Gastrocnemius medialis (tissue), 4 donors: ENCODE measurements at regions not wholly inside any gene's neighbourhood (a gene's known extent, or its start where the extent isn't known, plus 50 kb on each side); places are given as distances from the start of the nearest gene placed in this dataset.

Experiments
- ATAC-seq, 2 donors: fragments of 150-250 bp; one replicate each; pipeline ENCODE4 v1.9.1; 2016
- DNase-seq, 2 donors: peaks; one replicate each; pipeline ENCODE4 v3.0.0-alpha.2; 2019
- H3K27ac ChIP-seq, 4 donors: fragments of 200-600 bp; sonication (generic); 1 replicate in 1 of 4; 2 replicates in 3 of 4; pipeline ENCODE4 v1.5.1; 2016 to 2018; ENCODE audit warnings: mild to moderate bottlenecking in 2 of 4, moderate library complexity in 1 of 4
- H3K27me3 ChIP-seq, 3 donors: fragments of 200-600 bp; sonication (generic) in 2 of 3; 1 replicate in 1 of 3; 2 replicates in 2 of 3; pipeline versions ENCODE4 v1.5.1 to v1.6.0; 2016 to 2019; ENCODE audit warnings: mild to moderate bottlenecking in 1 of 3, moderate library complexity in 1 of 3
- H3K36me3 ChIP-seq, 2 donors: fragments of 200-600 bp; sonication (generic) in 1 of 2; one replicate each; pipeline ENCODE4 v1.5.1; 2017 to 2018
- H3K4me1 ChIP-seq, 2 donors: fragments of 200-600 bp; sonication (generic) in 1 of 2; one replicate each; pipeline ENCODE4 v1.5.1; 2016 to 2017; ENCODE audit warnings: mild to moderate bottlenecking in 2 of 2
- H3K4me3 ChIP-seq, 4 donors: fragments of 200-600 bp; sonication (generic) in 3 of 4; 1 replicate in 1 of 4; 2 replicates in 3 of 4; pipeline ENCODE4 v1.5.1; 2016 to 2019; ENCODE audit warnings: mild to moderate bottlenecking in 2 of 4
- H3K9me3 ChIP-seq, 3 donors: fragments of 200-600 bp; sonication (generic) in 2 of 3; 1 replicate in 1 of 3; 2 replicates in 2 of 3; pipeline ENCODE4 v1.5.1; 2016 to 2019
- POLR2A ChIP-seq, 2 donors: fragments of 450-650 bp; IDR thresholded peaks; one replicate each; pipeline ENCODE4 v1.6.1; 2017; ENCODE audit warnings: antibody characterized with exemption in 2 of 2, mild to moderate bottlenecking in 2 of 2, moderate library complexity in 2 of 2
- in situ Hi-C, 4 donors: fragments of 200-750 bp; cut with MboI; loops; one replicate each; pipeline versions ENCODE4 v1.15.0 to v1.8.0; 2017; ENCODE audit warnings: low sequenced_read_pairs in 4 of 4
- intact Hi-C: fragments of 100-400 bp; cut with DNase I; formaldehyde crosslinking; loops from one replicate; pipeline ENCODE4 v1.15.1; 2023; ENCODE audit warnings: low total_unique reads
- TF ChIP-seq, protein P1 (sequence below), 5 experiments: fragments of 450-650 bp in 3 of 5; fragments of 200-600 bp in 2 of 5; sonication (generic) in 2 of 5; IDR thresholded peaks in 4 of 5; conservative IDR thresholded peaks in 1 of 5; 1 replicate in 4 of 5; 2 replicates in 1 of 5; pipeline ENCODE4 v1.5.1; 2016 to 2019; ENCODE audit warnings: antibody characterized with exemption in 5 of 5, mild to moderate bottlenecking in 3 of 5, moderate library complexity in 3 of 5

DNA sequence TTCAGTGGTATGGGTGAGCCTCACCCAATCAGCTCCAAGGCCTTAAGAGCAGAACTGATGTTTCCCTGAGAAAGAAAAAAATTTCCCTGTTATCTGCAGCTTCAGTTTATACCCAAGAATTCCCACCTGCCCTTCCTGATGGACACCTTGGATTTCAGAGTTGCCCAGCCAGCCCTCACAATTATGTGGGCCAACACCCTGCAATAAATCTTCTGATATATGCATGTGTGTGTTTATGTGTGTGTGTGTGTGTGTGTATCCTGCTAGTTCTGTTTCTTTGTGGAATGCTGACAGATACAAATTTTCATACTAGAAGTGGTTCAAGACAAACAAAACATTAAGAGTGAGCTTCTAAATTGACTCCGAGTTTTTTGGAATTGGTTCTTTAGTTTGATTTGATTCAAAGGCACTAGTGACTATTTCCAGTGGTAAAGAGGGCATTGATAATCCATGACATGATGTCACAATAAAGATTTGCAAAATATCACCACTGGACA, 246.6 kb upstream of the BTBD3 start:
- intact Hi-C loops, result no loop called here
- TF ChIP-seq POLR2A (IDR thresholded peaks at IDR 0.05), result no peak
- TF ChIP-seq, protein P1, sequence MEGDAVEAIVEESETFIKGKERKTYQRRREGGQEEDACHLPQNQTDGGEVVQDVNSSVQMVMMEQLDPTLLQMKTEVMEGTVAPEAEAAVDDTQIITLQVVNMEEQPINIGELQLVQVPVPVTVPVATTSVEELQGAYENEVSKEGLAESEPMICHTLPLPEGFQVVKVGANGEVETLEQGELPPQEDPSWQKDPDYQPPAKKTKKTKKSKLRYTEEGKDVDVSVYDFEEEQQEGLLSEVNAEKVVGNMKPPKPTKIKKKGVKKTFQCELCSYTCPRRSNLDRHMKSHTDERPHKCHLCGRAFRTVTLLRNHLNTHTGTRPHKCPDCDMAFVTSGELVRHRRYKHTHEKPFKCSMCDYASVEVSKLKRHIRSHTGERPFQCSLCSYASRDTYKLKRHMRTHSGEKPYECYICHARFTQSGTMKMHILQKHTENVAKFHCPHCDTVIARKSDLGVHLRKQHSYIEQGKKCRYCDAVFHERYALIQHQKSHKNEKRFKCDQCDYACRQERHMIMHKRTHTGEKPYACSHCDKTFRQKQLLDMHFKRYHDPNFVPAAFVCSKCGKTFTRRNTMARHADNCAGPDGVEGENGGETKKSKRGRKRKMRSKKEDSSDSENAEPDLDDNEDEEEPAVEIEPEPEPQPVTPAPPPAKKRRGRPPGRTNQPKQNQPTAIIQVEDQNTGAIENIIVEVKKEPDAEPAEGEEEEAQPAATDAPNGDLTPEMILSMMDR (IDR thresholded peaks at IDR 0.05 in 4 of 5, conservative IDR thresholded peaks at IDR 0.05 in 1 of 5), result no peak
- no peak overlapping the region for H3K27ac ChIP-seq
- no peak overlapping the region for H3K4me3 ChIP-seq
- H3K27me3 ChIP-seq, result no peaks in the 10 kb centered on the region
- H3K36me3 ChIP-seq, result no peaks in the 10 kb centered on the region
- H3K4me1 ChIP-seq, result no peaks in the 10 kb centered on the region
- no peaks in the 10 kb centered on the region for H3K9me3 ChIP-seq
- in situ Hi-C loops, result loop anchor here in 1 of 4 donors (10.0 kb wide), 1 partner anchor 1434 kb away; no protein-coding TSS in a partner anchor
- ATAC-seq (no peak), DNase-seq (no peak)

DNA sequence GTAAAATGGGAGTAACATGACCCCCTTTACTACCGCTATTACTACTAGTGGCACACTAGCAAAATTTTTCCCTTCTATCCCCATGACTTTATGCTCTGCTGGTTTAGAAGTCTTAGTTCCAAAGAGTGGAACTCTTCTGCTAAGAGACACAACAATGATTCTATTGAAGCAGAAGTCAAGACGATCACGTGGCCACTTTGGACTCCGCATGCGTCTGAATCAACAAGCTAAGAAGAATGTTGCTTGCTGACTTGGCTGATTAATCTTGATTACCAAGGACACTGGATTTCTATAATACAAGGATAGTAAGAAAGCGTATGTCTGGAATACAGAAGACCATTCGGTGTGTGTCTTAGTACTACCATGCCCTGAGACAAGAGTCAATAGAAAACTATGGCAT, 244.7 kb upstream of the BTBD3 start:
- in situ Hi-C loops, result loop anchor here in 1 of 4 donors (10.0 kb wide), 1 partner anchor 1432 kb away; no protein-coding TSS in a partner anchor
- Histone ChIP-seq H3K36me3 (no peaks in the 10 kb centered on the region), H3K27me3 (no peaks in the 10 kb centered on the region), H3K4me1 (no peaks in the 10 kb centered on the region), H3K9me3 (no peaks in the 10 kb centered on the region), H3K4me3 (no peak overlapping the region), H3K27ac (no peak overlapping the region)
- ATAC-seq, result no peak
- no peak for DNase-seq
- intact Hi-C loops, result no loop called here
- no peak for TF ChIP-seq POLR2A (IDR thresholded peaks at IDR 0.05)
- TF ChIP-seq, protein P1 (IDR thresholded peaks at IDR 0.05 in 4 of 5, conservative IDR thresholded peaks at IDR 0.05 in 1 of 5), result no peak

DNA sequence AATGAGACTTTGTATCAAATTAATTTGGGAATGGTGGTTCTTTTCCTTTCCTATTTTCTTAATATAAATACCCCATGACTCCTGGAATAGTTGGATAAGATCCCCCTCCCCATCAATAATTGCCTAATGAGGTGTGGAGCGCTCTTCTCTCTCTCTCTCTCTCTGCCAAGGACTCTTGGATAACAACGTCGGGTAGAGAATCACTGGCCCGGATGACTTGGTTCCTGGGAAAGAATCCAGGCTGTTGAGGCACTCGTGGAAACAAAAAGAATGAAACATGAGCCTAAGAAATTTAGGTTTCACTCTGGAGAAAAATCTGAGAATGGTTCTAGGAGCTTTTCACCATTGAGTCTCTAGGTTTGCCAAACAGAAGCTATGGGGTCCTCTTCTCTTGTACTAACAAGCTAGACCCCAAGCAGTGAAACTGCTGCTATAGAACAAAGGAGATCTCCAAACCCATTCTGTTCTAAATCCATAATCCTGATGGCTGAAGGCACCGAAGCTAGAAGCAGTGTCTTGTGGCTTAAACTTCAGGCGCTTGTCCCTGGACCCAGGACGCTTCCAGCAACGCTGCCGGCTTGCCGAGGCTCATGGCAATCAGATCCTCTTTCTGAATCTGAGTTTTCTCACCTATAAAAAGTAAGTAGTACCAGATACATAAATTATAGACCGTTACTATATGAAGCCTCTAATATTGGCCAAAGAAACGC, 241.6 kb upstream of the BTBD3 start:
- Histone ChIP-seq H3K9me3 (no peaks in the 10 kb centered on the region), H3K4me1 (no peaks in the 10 kb centered on the region), H3K4me3 (no peak overlapping the region), H3K27ac (no peak overlapping the region), H3K36me3 (no peaks in the 10 kb centered on the region), H3K27me3 (no peaks in the 10 kb centered on the region)
- no peak for TF ChIP-seq POLR2A (IDR thresholded peaks at IDR 0.05)
- TF ChIP-seq, protein P1 (IDR thresholded peaks at IDR 0.05 in 4 of 5, conservative IDR thresholded peaks at IDR 0.05 in 1 of 5), result no peak
- ATAC-seq (no peak), DNase-seq (no peak)
- in situ Hi-C loops, result loop anchor here in 2 of 4 donors (10.0 to 25.0 kb wide), 2 partner anchors 1411 to 1429 kb away; no protein-coding TSS in a partner anchor
- intact Hi-C loops, result loop anchor here (1.0 kb wide), 1 partner anchor 1430 kb away; no protein-coding TSS in a partner anchor

DNA sequence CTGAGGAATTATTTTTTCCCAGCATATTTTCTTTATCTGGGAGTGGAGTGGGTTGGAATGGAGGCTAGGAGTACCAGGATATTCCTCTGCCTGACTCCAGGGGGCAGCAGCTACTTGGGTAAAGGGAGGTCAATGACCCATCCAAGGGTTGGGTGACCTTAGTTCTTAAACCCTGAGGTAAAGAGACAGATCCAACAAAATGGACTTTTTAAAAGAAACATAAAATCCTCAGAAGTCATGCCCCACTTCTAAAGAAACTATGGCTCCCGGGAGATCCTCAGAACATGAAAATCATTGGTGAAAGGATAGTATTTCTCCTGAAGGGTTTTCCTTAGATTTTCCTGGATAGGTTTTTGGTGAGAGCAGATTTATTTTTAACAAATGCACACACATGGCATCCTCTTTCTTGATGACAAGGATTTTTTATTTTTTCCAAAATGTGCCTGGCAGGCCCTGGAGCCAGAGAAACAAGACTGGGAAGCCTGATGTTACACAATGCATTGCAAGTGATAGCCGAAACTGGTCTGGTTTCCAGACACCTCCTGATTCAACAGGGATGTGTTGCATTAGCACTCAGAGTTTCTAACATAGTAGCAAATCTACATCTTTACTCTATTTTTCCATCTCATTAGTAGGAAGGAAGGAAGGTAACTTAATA, 240.9 kb upstream of the BTBD3 start:
- Histone ChIP-seq H3K4me1 (no peaks in the 10 kb centered on the region), H3K4me3 (no peak overlapping the region), H3K9me3 (no peaks in the 10 kb centered on the region), H3K36me3 (no peaks in the 10 kb centered on the region), H3K27me3 (no peaks in the 10 kb centered on the region), H3K27ac (no peak overlapping the region)
- TF ChIP-seq, protein P1 (IDR thresholded peaks at IDR 0.05 in 4 of 5, conservative IDR thresholded peaks at IDR 0.05 in 1 of 5), result peak; percentile 50 to 77 (median 67)
- TF ChIP-seq POLR2A (IDR thresholded peaks at IDR 0.05), result no peak
- in situ Hi-C loops, result loop anchor here in 2 of 4 donors (10.0 to 25.0 kb wide), 2 partner anchors 1411 to 1428 kb away; no protein-coding TSS in a partner anchor
- ATAC-seq (peak in 1 of 2 donors; percentile 78), DNase-seq (no peak)
- intact Hi-C loops, result loop anchor here (1.0 kb wide), 1 partner anchor 1430 kb away; no protein-coding TSS in a partner anchor
